SJCRH30 (cell line): ENCODE measurements at regions not wholly inside any gene's neighbourhood (a gene's known extent, or its start where the extent isn't known, plus 50 kb on each side); places are given as distances from the start of the nearest gene placed in this dataset.

Source experiments
- DNase-seq, 2 experiments: peaks; one replicate each; pipeline ENCODE4 v3.0.0-alpha.2; 2015 to 2020
- H3K27ac ChIP-seq: fragments of 250-450 bp; sonication (Bioruptor Pico); 2 replicates; pipeline ENCODE4 v1.5.1; 2020; ENCODE audit warnings: mild to moderate bottlenecking, moderate library complexity
- H3K27me3 ChIP-seq: fragments of 250-450 bp; sonication (Bioruptor Pico); 2 replicates; pipeline ENCODE4 v1.5.1; 2020; ENCODE audit warnings: mild to moderate bottlenecking, moderate library complexity
- H3K36me3 ChIP-seq: fragments of 250-450 bp; sonication (Bioruptor Pico); 2 replicates; pipeline ENCODE4 v1.5.1; 2020; ENCODE audit warnings: mild to moderate bottlenecking, moderate library complexity
- H3K4me1 ChIP-seq: fragments of 250-450 bp; sonication (Bioruptor Pico); 2 replicates; pipeline ENCODE4 v1.5.1; 2020; ENCODE audit warnings: mild to moderate bottlenecking, moderate library complexity
- H3K4me3 ChIP-seq: fragments of 250-450 bp; sonication (Bioruptor Pico); 2 replicates; pipeline ENCODE4 v1.5.1; 2020; ENCODE audit warnings: mild to moderate bottlenecking, moderate library complexity
- H3K9me3 ChIP-seq: fragments of 250-450 bp; sonication (Bioruptor Pico); replicated peaks from 2 replicates; pipeline ENCODE4 v1.5.1; 2020; ENCODE audit warnings: mild to moderate bottlenecking, moderate library complexity

- H3K27ac ChIP-seq: no peak overlapping the region
- no peak overlapping the region for H3K4me3 ChIP-seq
- no peaks in the 10 kb centered on the region for H3K4me1 ChIP-seq
- H3K36me3 ChIP-seq: no peaks in the 10 kb centered on the region
- H3K27me3 ChIP-seq: no peaks in the 10 kb centered on the region
- H3K9me3 ChIP-seq: no peaks in the 10 kb centered on the region
- DNase-seq: no peak
Observed at GRCh38 chr10:83190614-83191013, 948.7 kb upstream of the GHITM start.

DNA sequence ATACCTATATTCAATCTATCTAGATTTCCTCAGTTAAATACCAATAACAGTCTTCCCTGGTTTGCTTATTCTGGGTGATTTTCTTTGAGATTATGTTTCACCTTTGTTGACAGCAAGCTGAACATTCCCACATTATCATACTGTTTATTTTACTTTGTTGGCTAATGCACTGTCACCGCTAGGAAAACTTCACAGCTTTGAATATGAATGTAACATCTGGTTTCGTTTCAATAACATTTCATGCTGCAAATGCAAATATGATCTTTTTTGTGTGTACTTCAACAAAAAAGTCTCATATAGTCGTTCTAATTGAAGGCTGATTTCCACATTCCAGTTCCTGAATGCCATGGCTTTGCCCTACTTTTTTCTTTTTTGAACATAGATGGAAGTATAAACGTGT, 946.3 kb upstream of the GHITM start:
- Histone ChIP-seq H3K27ac (no peak overlapping the region), H3K9me3 (no peaks in the 10 kb centered on the region), H3K27me3 (no peaks in the 10 kb centered on the region), H3K36me3 (no peaks in the 10 kb centered on the region), H3K4me3 (no peak overlapping the region), H3K4me1 (no peaks in the 10 kb centered on the region)
- DNase-seq: no peak

DNA sequence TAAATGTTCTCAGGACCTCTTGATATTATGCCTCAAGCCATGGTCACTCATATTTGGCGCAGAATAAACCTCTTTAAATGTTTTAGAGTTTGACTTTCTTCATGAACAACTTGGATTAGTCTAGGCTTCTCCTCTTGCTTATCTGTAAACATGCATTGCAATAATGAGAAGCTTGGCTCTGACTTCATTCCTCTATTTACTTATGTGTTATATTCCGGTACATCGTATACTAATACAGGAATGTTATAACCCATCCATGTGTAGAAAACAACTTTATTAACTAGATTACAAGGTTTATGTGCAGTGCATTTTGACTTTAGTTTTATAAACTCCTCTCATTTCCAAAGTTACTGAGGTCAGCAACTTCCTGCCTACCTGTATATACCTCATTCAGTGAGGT, 944.3 kb upstream of the GHITM start:
- H3K4me1 ChIP-seq: no peaks in the 10 kb centered on the region

GRCh38 chr10:83199374-83199773, 939.9 kb upstream of the GHITM start:
- H3K4me1 ChIP-seq: no peaks in the 10 kb centered on the region
- H3K27ac ChIP-seq: no peak overlapping the region
- H3K9me3 ChIP-seq: no peaks in the 10 kb centered on the region
- no peak for DNase-seq
- H3K36me3 ChIP-seq: no peaks in the 10 kb centered on the region
- H3K4me3 ChIP-seq: no peak overlapping the region
- no peaks in the 10 kb centered on the region for H3K27me3 ChIP-seq

More for the DNA sequence above, 944.3 kb upstream of the GHITM start:
- Histone ChIP-seq H3K4me3 (no peak overlapping the region), H3K9me3 (no peaks in the 10 kb centered on the region), H3K27me3 (no peaks in the 10 kb centered on the region), H3K36me3 (no peaks in the 10 kb centered on the region), H3K27ac (no peak overlapping the region)
- DNase-seq: no peak

DNA sequence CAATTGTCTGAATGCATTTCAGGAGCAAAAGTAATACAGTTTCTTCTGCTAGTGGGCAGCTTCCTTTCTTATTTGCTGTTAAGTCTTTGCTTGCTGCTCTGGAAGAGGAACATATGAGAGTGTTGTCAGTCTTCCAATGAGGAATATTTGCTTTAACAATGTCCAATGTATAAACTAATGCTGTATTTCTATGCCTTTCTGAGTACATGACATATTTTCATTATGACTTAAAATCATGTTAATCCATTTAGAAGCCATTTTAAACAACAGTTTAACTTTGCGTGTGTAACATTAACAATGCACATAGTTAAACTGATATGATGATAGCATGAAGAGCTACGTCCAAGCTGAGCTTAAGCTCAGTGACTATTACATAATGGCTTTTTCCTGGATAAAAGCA, 933.4 kb upstream of the GHITM start:
- H3K4me1 ChIP-seq: no peaks in the 10 kb centered on the region
- H3K27ac ChIP-seq: no peak overlapping the region
- H3K27me3 ChIP-seq: no peaks in the 10 kb centered on the region
- no peaks in the 10 kb centered on the region for H3K9me3 ChIP-seq
- DNase-seq: no peak
- H3K36me3 ChIP-seq: no peaks in the 10 kb centered on the region
- H3K4me3 ChIP-seq: no peak overlapping the region

DNA sequence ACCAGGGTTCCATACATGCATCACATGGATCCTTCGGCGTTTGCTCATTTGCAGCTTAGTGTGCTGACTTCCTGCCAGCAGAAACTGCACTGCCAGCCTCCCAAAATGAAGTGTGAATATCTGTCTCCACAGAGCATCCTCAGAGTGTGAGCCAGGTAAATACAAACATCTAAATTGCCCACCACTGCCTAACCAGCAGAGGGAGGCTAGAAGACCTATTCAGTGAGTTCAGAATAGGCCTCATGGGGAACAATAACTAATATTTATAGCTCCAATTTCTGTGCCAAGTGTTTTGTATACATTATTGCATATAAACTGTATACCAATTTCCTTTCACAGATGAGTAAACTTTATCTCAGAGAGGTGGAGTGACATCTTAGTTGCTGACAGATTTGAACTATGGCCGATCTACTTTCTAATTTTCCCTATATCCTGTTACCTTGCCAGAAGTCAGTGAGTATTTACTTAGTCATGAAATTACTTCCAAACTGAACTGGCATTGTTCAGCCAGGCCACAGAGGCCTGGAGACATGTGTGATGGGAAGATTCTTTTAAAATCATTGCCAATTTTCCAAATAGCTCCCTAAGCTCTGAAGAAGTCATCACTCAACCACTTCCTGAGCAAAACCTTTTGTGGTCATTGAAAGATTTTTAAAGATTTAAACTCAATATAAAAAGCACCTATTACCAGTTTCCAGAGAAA, 926.5 kb upstream of the GHITM start:
- Histone ChIP-seq H3K36me3 (no peaks in the 10 kb centered on the region), H3K9me3 (no peaks in the 10 kb centered on the region), H3K27me3 (no peaks in the 10 kb centered on the region), H3K27ac (no peak overlapping the region), H3K4me1 (no peaks in the 10 kb centered on the region), H3K4me3 (no peak overlapping the region)
- DNase-seq: no peak

DNA sequence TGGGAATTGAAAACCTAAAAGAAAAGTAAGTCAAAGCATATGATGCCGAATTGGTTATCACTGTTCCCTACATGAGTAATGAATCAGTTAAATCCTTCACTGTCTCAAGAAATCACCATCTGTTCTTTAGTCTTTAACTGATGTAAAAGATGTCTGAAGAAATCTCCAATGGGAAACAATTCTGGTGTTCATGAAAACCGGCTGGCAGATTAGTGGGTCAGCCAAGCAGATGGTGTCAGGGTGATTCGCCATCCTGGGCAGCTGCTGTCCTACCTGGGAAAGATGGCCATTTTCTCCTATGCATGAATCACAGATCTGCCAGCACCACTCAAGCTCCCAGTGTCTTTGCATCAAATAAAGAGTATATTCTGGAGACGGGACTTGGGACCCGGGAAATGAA, 925.2 kb upstream of the GHITM start:
- H3K36me3 ChIP-seq: no peaks in the 10 kb centered on the region
- H3K27ac ChIP-seq: no peak overlapping the region
- no peaks in the 10 kb centered on the region for H3K9me3 ChIP-seq
- H3K27me3 ChIP-seq: no peaks in the 10 kb centered on the region
- H3K4me1 ChIP-seq: no peaks in the 10 kb centered on the region
- H3K4me3 ChIP-seq: no peak overlapping the region
- no peak for DNase-seq

DNA sequence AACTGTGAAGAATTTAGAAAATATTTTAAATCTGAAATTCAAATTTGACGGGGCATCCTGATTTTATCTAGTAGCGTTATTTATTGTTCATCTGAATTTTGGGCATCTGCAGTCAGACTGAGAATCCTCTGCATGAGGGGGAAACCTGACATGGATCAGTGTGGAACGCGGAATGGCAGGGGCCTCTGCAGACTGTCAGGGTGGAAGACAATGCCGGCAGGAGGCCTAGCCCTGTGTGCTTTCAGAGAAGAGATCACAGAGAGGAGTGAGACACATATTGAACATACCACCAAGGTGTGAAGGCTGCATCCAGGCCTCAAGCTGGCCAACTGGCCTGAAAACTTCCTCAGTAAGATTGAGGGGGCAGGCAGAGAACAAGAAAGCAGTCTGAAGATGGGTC, 921.1 kb upstream of the GHITM start:
- H3K36me3 ChIP-seq: no peaks in the 10 kb centered on the region
- H3K4me1 ChIP-seq: no peaks in the 10 kb centered on the region
- H3K27me3 ChIP-seq: no peaks in the 10 kb centered on the region
- DNase-seq: no peak
- no peak overlapping the region for H3K27ac ChIP-seq
- H3K4me3 ChIP-seq: no peak overlapping the region
- H3K9me3 ChIP-seq: no peaks in the 10 kb centered on the region

- Histone ChIP-seq H3K4me3 (no peak overlapping the region), H3K27ac (no peak overlapping the region), H3K36me3 (no peaks in the 10 kb centered on the region), H3K9me3 (no peaks in the 10 kb centered on the region), H3K4me1 (no peaks in the 10 kb centered on the region), H3K27me3 (no peaks in the 10 kb centered on the region)
- no peak for DNase-seq
Observed at GRCh38 chr10:83222300-83222699, 917.0 kb upstream of the GHITM start.

DNA sequence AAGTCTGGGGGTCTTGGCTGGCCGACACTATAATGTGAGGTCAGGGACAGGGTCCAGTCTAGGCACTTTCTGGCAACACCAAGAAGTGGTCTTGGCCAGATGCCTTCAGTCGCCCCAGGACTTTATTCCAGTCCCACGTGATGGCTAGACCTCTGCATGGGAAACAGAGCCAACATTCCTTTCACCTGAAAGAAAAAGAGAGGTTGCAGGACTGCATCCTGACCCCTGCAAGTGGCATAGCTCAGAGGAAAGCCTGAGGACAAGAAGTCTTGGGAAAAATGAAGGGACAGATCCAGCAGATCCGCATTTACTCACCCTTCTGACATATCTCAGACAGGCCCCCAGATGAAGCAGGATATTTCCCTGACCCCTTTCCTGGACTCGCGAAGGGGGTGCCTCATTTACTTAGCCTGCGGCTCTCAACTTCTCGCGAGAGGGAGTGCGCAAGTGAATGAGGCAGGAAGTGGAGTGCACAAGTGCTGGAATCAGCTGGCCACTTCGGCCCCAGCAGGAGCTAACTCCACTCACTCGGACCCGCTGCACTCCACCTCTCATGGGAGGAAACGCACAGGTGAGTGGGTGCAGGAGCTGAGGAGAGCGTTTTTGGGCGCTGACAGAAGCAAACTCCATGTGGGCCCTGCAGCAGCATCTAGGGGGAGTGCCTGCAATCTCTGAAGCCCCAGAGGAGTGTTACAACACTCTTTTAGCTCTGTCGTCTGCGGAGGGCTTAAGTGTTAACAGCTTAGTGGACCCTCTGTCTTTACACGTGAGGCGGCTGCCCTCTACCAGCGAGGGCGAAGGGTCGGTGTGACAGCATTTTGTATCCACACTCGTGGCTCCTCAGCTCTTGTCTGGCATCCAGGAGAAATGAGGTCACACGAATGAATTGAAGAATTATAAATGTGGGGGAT, 916.2 kb upstream of the GHITM start:
- Histone ChIP-seq H3K36me3 (no peaks in the 10 kb centered on the region), H3K27me3 (no peaks in the 10 kb centered on the region), H3K4me3 (no peak overlapping the region), H3K9me3 (no peaks in the 10 kb centered on the region), H3K27ac (no peak overlapping the region), H3K4me1 (no peaks in the 10 kb centered on the region)
- DNase-seq: no peak

DNA sequence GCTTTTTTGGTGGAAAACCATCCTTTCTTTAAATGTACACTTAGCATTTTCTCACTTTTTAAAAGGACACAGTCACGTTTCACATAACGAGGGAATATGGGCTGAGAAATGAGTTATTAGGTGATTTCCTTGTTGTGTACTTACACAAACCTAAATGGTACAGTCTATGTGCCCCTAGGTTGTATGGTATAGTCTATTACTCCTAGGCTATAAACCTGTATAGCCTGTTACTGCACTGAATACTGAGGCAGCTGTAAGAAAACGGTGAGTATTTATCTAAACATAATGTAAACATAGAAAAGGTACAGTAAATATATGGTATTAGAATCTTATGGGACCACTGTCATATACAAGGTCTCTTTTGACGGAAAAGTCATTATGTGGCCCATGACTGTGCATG, 913.5 kb upstream of the GHITM start:
- no peak overlapping the region for H3K4me3 ChIP-seq
- no peak for DNase-seq
- no peaks in the 10 kb centered on the region for H3K27me3 ChIP-seq
- H3K27ac ChIP-seq: no peak overlapping the region
- H3K36me3 ChIP-seq: no peaks in the 10 kb centered on the region
- no peaks in the 10 kb centered on the region for H3K9me3 ChIP-seq
- no peaks in the 10 kb centered on the region for H3K4me1 ChIP-seq

- Histone ChIP-seq H3K27ac (no peak overlapping the region), H3K4me3 (no peak overlapping the region), H3K36me3 (no peaks in the 10 kb centered on the region), H3K9me3 (no peaks in the 10 kb centered on the region), H3K4me1 (no peaks in the 10 kb centered on the region), H3K27me3 (no peaks in the 10 kb centered on the region)
- no peak for DNase-seq
Observed at GRCh38 chr10:83229991-83230390, 909.3 kb upstream of the GHITM start.

- Histone ChIP-seq H3K36me3 (no peaks in the 10 kb centered on the region), H3K4me3 (no peak overlapping the region), H3K9me3 (no peaks in the 10 kb centered on the region), H3K27ac (no peak overlapping the region), H3K27me3 (no peaks in the 10 kb centered on the region), H3K4me1 (no peaks in the 10 kb centered on the region)
- no peak for DNase-seq
Observed at GRCh38 chr10:83233691-83234090, 905.6 kb upstream of the GHITM start.

- Histone ChIP-seq H3K4me3 (no peak overlapping the region), H3K4me1 (no peaks in the 10 kb centered on the region), H3K27me3 (no peaks in the 10 kb centered on the region), H3K27ac (no peak overlapping the region), H3K9me3 (no peaks in the 10 kb centered on the region), H3K36me3 (no peaks in the 10 kb centered on the region)
- DNase-seq: no peak
Observed at GRCh38 chr10:83248106-83248631, 891.1 kb upstream of the GHITM start.

DNA sequence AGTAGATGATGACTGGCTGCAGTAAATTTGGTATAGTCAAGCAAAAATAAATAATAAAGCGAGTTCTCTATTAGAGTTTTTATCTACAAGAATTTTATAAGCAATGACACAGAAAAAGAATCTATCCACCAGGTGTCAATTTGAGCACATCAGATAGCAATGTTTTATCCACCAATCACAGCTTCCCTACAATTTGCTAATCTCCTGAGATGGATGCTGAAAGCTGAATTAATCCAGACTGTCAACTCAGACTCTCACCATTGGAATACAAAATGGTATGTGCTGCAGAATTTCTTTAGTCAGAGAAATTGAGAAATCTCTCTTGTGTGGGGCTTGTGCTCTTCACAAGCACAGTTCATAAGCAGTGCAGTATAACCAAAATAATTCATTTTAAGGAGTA, 888.9 kb upstream of the GHITM start:
- Histone ChIP-seq H3K4me1 (no peaks in the 10 kb centered on the region), H3K27ac (no peak overlapping the region), H3K27me3 (no peaks in the 10 kb centered on the region), H3K4me3 (no peak overlapping the region), H3K9me3 (no peaks in the 10 kb centered on the region), H3K36me3 (no peaks in the 10 kb centered on the region)
- DNase-seq: no peak
